A549 (cell line): ENCODE measurements at regions not wholly inside any gene's neighbourhood (a gene's known extent, or its start where the extent isn't known, plus 50 kb on each side); places are given as distances from the start of the nearest gene placed in this dataset.

Source experiments
- ATAC-seq, 2 experiments: fragments of 200-7000 bp in 1 of 2; fragments of >200 bp in 1 of 2; cut with Nextera tagmentation in 1 of 2; cut with Tn5 transposase in 1 of 2; 3 replicates each; pipeline versions ENCODE4 v1.8.0 to v1.9.1; 2018 to 2020; ENCODE audit warnings: mild to moderate bottlenecking in 1 of 2, moderate library complexity in 1 of 2
- CTCF ChIA-PET: fragments of 300-600 bp; sonication (Branson Sonifier 250); formaldehyde crosslinking; extraction: SDS; loops from one replicate; lab custom pipeline; 2021; ENCODE audit warnings: antibody characterized with exemption, inconsistent platforms; lab: Yijun Ruan, JAX
- POLR2A ChIA-PET: fragments of 350-600 bp; formaldehyde crosslinking; extraction: SDS; loops from one replicate; lab custom pipeline; 2021; ENCODE audit warnings: antibody characterized with exemption, inconsistent platforms; lab: Yijun Ruan, JAX
- DNase-seq, 2 experiments: peaks; one replicate each; pipeline versions ENCODE4 v3.0.0 to v3.0.0-alpha.2; 2011 to 2016; ENCODE audit warnings: low read depth in 1 of 2, low spot score in 1 of 2
- FAIRE-seq: peaks from 2 replicates; lab custom pipeline; 2011; peaks lifted over from hg19 to GRCh38; lab: Jason Lieb, UNC
- H3K27ac ChIP-seq, 2 experiments: fragments of >200 bp; sonication (Bioruptor Twin); formaldehyde crosslinking; 3 replicates each; pipeline ENCODE4 v1.5.1; 2016 to 2017
- H3K4me1 ChIP-seq: fragments of >200 bp; sonication (Bioruptor Twin); formaldehyde crosslinking; 3 replicates; pipeline ENCODE4 v1.6.1; 2016
- H3K4me2 ChIP-seq: fragments of >200 bp; sonication (Bioruptor Twin); formaldehyde crosslinking; 3 replicates; pipeline ENCODE4 v1.6.1; 2016
- H3K4me3 ChIP-seq: fragments of >200 bp; sonication (Bioruptor Twin); formaldehyde crosslinking; 3 replicates; pipeline ENCODE4 v1.5.1; 2016
- H3K9me3 ChIP-seq: fragments of >200 bp; sonication (Bioruptor Twin); formaldehyde crosslinking; 3 replicates; pipeline ENCODE4 v1.6.1; 2016
- BHLHE40 ChIP-seq: IDR thresholded peaks from 2 replicates; pipeline ENCODE4 v1.6.1; 2012; ENCODE audit warnings: low read depth, low read length, inconsistent platforms
- CEBPB ChIP-seq, 2 experiments: fragments of >200 bp in 1 of 2; sonication (Bioruptor Twin) in 1 of 2; formaldehyde crosslinking in 1 of 2; IDR thresholded peaks; 2 replicates each; pipeline ENCODE4 v1.6.1; 2012 to 2016
- CHD2 ChIP-seq: fragments of 150-350 bp; IDR thresholded peaks from 2 replicates; pipeline ENCODE4 v1.6.1; 2014; ENCODE audit warnings: low read length; ENCODE audit not compliant: partially characterized antibody
- EP300 ChIP-seq, 2 experiments: fragments of >200 bp; sonication (Bioruptor Twin); formaldehyde crosslinking; IDR thresholded peaks; 2 replicates in 1 of 2; 3 replicates in 1 of 2; pipeline ENCODE4 v1.6.1; 2016 to 2017
- FOSL2 ChIP-seq, 2 experiments: fragments of 450-650 bp in 1 of 2; fragments of >200 bp in 1 of 2; sonication (Bioruptor Twin) in 1 of 2; formaldehyde crosslinking; IDR thresholded peaks; 2 replicates each; pipeline versions ENCODE4 v1.5.0 to v1.6.1; 2016 to 2020; ENCODE audit warnings: mild to moderate bottlenecking in 1 of 2, moderate library complexity in 1 of 2
- FOXS1 ChIP-seq: fragments of 250-450 bp; sonication (Bioruptor Pico); IDR thresholded peaks from 2 replicates; pipeline ENCODE4 v1.5.0; 2020; ENCODE audit warnings: mild to moderate bottlenecking, moderate library complexity
- HDAC2 ChIP-seq: fragments of 200-600 bp; sonication (generic); IDR thresholded peaks from 2 replicates; pipeline ENCODE4 v1.6.1; 2016
- HEYL ChIP-seq: fragments of 250-450 bp; sonication (Bioruptor Pico); IDR thresholded peaks from 2 replicates; pipeline ENCODE4 v1.8.0; 2021; ENCODE audit warnings: mild to moderate bottlenecking, moderate library complexity
- NPAS2 ChIP-seq: fragments of 250-450 bp; sonication (Bioruptor Pico); IDR thresholded peaks from 2 replicates; pipeline ENCODE4 v1.8.0; 2022; ENCODE audit warnings: mild to moderate bottlenecking, moderate library complexity, borderline replicate concordance
- POLR2A ChIP-seq: IDR thresholded peaks from 2 replicates; pipeline ENCODE4 v1.6.1; 2012; ENCODE audit warnings: mild to moderate bottlenecking, low read length
- SMC3 ChIP-seq: fragments of >200 bp; sonication (Bioruptor Twin); formaldehyde crosslinking; IDR thresholded peaks from 3 replicates; pipeline ENCODE4 v1.6.1; 2018; ENCODE audit warnings: inconsistent platforms
- TFCP2L1 ChIP-seq: fragments of 250-450 bp; sonication (Bioruptor Pico); IDR thresholded peaks from 2 replicates; pipeline ENCODE4 v1.5.0; 2021; ENCODE audit warnings: mild to moderate bottlenecking
- WGBS: methylation state at CpG from one replicate; pipeline ENCODE4 v1.1.6; 2017; ENCODE audit errors: missing lambda C conversion rate; 5-methylcytosine and 5-hydroxymethylcytosine counted together
- TF ChIP-seq, protein P1 (sequence below): fragments of 450-650 bp; IDR thresholded peaks from 2 replicates; pipeline ENCODE4 v1.6.1; 2014; ENCODE audit warnings: antibody characterized with exemption
- TF ChIP-seq, protein P2 (sequence below): fragments of 250-450 bp; sonication (Bioruptor Pico); IDR thresholded peaks from 2 replicates; pipeline ENCODE4 v1.5.0; 2020; ENCODE audit warnings: low read depth, mild to moderate bottlenecking, moderate library complexity
- TF ChIP-seq, protein P3 (sequence below): fragments of >200 bp; sonication (Bioruptor Twin); formaldehyde crosslinking; IDR thresholded peaks from 3 replicates; pipeline ENCODE4 v1.6.1; 2016
- TF ChIP-seq, protein P4 (sequence below): fragments of 250-450 bp; sonication (Bioruptor Pico); IDR thresholded peaks from 2 replicates; pipeline ENCODE4 v1.5.0; 2021; ENCODE audit warnings: mild to moderate bottlenecking, moderate library complexity, borderline replicate concordance
- TF ChIP-seq, protein P5 (sequence below): fragments of >200 bp; sonication (Bioruptor Twin); formaldehyde crosslinking; IDR thresholded peaks from 2 replicates; pipeline ENCODE4 v1.6.1; 2016
- TF ChIP-seq, protein P6 (sequence below): fragments of 200-600 bp; sonication (generic); IDR thresholded peaks from 2 replicates; pipeline ENCODE4 v1.6.1; 2016; ENCODE audit warnings: antibody characterized with exemption, mild to moderate bottlenecking, moderate library complexity

DNA sequence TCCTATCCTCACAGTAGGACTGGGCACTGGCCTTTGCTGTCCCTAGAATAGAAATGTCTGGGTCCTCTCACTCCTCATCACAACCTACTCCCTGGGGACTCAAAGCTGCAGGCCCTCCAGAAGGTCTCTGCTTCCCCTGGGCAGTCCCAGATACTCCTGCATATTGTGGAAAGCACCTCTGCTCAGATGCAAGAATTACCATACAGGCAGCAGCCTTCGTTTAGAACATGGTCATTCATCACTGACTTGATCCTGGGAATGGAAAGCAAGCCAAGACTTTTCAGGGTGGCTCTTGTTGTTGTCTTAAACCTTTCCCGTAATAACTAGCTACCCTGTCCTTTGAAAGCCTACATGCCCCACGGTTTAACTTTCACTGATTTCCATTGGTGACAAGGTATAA lies 53.1 kb upstream of the NPAS2 start:
- Histone ChIP-seq H3K4me2 (peak overlapping the region; percentile 18), H3K4me3 (no peak overlapping the region), H3K27ac (peak overlapping the region in 1 of 2 experiments; percentile 11; a peak in 2 of 6 replicates), H3K9me3 (0 out of 3 replicates have a peak, but pooled peaks cover 6% of the 10 kb centered on the region), H3K4me1 (peaks cover 16% of the 10 kb centered on the region)
- WGBS, result 51% methylated on average over 3 of the region's 3 CpGs
- ChIA-PET POLR2A (no interaction called here), CTCF (interaction anchor here (2.2 kb wide), 1 partner anchor 18 kb away, joined by 8 read pairs; no protein-coding TSS in a partner anchor)
- TF ChIP-seq NPAS2, result no peak
- TF ChIP-seq, protein P1, sequence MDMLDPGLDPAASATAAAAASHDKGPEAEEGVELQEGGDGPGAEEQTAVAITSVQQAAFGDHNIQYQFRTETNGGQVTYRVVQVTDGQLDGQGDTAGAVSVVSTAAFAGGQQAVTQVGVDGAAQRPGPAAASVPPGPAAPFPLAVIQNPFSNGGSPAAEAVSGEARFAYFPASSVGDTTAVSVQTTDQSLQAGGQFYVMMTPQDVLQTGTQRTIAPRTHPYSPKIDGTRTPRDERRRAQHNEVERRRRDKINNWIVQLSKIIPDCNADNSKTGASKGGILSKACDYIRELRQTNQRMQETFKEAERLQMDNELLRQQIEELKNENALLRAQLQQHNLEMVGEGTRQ, result no peak
- ATAC-seq (no peak), FAIRE-seq (no peak), DNase-seq (no peak)

DNA sequence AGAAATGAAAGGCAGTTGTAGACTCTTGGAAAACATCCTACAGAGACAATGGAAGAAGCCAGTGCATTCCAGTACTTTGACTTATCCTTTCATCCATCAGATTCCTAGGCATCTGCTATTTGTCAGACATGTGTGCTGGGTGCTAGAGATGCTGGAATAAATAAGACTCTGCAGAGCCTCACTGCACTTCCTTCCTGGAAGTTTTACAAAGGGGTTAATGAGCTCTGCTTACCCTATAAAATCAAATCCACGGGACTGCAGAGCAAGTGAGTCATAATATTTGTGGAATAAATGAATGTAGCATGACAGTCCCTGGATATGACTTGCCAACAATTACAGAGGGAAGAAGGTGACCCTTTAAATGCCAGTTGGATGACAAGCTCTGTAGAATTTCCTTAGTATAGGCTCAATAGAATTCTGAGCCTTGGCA lies 52.7 kb upstream of the NPAS2 start:
- WGBS, result 0% methylated on average over 1 of the region's 1 CpG
- Histone ChIP-seq H3K4me2 (peak overlapping the region; percentile 18), H3K4me1 (peaks cover 16% of the 10 kb centered on the region), H3K27ac (peak overlapping the region in 1 of 2 experiments; percentile 11; a peak in 2 of 6 replicates), H3K4me3 (no peak overlapping the region), H3K9me3 (0 out of 3 replicates have a peak, but pooled peaks cover 6% of the 10 kb centered on the region)
- ATAC-seq (peak; percentile 28 to 43; a peak in 4 of 6 replicates), FAIRE-seq (no peak), DNase-seq (peak in 1 of 2 experiments; percentile 22)
- ChIA-PET CTCF (interaction anchor here (1.0 to 2.2 kb wide), 2 partner anchors 13 to 18 kb away, joined by 4 to 8 read pairs; no protein-coding TSS in a partner anchor), POLR2A (interaction anchor here (0.5 kb wide), 1 partner anchor 13 kb away, joined by 3 read pairs; no protein-coding TSS in a partner anchor)
- TF ChIP-seq, protein P2, sequence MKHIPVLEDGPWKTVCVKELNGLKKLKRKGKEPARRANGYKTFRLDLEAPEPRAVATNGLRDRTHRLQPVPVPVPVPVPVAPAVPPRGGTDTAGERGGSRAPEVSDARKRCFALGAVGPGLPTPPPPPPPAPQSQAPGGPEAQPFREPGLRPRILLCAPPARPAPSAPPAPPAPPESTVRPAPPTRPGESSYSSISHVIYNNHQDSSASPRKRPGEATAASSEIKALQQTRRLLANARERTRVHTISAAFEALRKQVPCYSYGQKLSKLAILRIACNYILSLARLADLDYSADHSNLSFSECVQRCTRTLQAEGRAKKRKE (CRISPR knock-in tag), result no peak
- TF ChIP-seq, protein P3, sequence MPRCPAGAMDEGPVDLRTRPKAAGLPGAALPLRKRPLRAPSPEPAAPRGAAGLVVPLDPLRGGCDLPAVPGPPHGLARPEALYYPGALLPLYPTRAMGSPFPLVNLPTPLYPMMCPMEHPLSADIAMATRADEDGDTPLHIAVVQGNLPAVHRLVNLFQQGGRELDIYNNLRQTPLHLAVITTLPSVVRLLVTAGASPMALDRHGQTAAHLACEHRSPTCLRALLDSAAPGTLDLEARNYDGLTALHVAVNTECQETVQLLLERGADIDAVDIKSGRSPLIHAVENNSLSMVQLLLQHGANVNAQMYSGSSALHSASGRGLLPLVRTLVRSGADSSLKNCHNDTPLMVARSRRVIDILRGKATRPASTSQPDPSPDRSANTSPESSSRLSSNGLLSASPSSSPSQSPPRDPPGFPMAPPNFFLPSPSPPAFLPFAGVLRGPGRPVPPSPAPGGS, result no peak
- TF ChIP-seq FOSL2 (IDR thresholded peaks at IDR 0.05), result 0 out of 2 replicates have a peak, but pooled peaks have one; percentile 20
- TF ChIP-seq FOSL2 (CRISPR knock-in tag; IDR thresholded peaks at IDR 0.05), result no peak; the same call in 1 of the 2 replicates
- no peak for TF ChIP-seq HEYL (CRISPR knock-in tag)
- TF ChIP-seq CEBPB (IDR thresholded peaks at IDR 0.05), result no peak

DNA sequence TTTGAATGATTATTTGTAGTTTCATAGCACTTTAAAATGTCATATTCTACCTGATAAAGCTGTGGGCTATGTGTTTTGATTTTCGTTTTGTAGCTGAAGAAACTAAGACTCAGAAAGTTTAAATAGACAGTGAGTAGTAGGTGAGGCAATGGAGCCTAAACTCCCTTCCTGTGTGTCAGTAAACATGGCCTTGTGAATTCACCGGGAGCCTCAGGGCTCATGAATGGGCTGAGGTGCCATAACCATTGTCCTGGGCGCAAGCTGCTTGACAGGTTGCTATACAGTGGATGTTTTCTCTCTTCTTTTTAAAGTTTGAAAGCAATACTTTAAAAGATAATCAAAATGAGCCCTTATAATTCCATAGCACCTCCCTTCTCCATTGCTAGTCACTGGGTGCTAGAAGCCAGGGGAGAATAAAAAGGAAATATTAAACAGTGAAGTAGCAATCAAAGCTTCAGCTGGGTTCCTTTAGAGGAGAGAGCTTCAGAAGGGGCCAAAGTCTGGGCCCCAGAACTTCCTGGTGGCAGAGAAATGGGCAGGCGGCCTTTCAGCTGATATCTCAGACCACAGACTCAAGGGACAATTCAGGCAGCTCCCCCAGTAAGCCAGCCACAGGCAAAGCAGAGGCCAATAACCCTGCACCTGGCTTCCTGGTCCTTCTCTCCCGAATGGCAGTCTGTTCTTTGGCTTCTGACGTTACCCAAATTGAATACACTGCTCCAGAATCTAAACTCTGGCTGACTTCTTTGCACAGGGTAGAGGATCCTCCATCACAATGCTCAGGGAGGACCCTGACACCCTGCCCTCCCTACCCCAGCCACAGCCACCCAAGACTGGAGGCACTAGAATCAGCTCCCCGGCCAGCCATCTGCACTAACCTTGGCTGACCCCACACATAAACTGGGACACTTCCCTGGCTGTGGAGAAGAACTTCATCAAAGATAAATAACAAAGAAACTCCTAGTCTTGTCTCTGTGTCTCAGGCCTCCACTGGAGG lies 51.8 kb upstream of the NPAS2 start:
- Histone ChIP-seq H3K27ac (peak overlapping the region in 1 of 2 experiments; percentile 48; a peak in 2 of 6 replicates), H3K4me1 (peaks cover 16% of the 10 kb centered on the region), H3K4me3 (no peak overlapping the region), H3K9me3 (0 out of 3 replicates have a peak, but pooled peaks cover 6% of the 10 kb centered on the region), H3K4me2 (peak overlapping the region; percentile 18; the same call in 2 of the 3 replicates)
- POLR2A ChIA-PET, result interaction anchor here (0.5 kb wide), 1 partner anchor 12 kb away, joined by 3 read pairs; no protein-coding TSS in a partner anchor
- CTCF ChIA-PET, result interaction anchor here (0.7 to 1.3 kb wide), 3 partner anchors 12 to 351 kb away, joined by 3 to 4 read pairs (median 3); no protein-coding TSS in a partner anchor
- 73% methylated on average over 7 of the region's 7 CpGs for WGBS
- DNase-seq (no peak), FAIRE-seq (no peak), ATAC-seq (0 out of 6 replicates have a peak, but pooled peaks of 1 of the 2 experiments have one; percentile 28)
- TF ChIP-seq HDAC2 (no peak), CHD2 (no peak), POLR2A (no peak), SMC3 (no peak), NPAS2 (no peak), FOXS1 (CRISPR knock-in tag) (no peak), BHLHE40 (no peak), EP300 (IDR thresholded peaks at IDR 0.05) (no peak), TFCP2L1 (no peak)
- TF ChIP-seq, protein P4, sequence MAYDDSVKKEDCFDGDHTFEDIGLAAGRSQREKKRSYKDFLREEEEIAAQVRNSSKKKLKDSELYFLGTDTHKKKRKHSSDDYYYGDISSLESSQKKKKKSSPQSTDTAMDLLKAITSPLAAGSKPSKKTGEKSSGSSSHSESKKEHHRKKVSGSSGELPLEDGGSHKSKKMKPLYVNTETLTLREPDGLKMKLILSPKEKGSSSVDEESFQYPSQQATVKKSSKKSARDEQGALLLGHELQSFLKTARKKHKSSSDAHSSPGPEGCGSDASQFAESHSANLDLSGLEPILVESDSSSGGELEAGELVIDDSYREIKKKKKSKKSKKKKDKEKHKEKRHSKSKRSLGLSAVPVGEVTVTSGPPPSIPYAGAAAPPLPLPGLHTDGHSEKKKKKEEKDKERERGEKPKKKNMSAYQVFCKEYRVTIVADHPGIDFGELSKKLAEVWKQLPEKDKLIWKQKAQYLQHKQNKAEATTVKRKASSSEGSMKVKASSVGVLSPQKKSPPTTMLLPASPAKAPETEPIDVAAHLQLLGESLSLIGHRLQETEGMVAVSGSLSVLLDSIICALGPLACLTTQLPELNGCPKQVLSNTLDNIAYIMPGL (CRISPR knock-in tag), result no peak
- TF ChIP-seq, protein P2 (CRISPR knock-in tag), result no peak
- TF ChIP-seq, protein P5, sequence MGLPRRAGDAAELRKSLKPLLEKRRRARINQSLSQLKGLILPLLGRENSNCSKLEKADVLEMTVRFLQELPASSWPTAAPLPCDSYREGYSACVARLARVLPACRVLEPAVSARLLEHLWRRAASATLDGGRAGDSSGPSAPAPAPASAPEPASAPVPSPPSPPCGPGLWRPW, result no peak
- TF ChIP-seq, protein P6, sequence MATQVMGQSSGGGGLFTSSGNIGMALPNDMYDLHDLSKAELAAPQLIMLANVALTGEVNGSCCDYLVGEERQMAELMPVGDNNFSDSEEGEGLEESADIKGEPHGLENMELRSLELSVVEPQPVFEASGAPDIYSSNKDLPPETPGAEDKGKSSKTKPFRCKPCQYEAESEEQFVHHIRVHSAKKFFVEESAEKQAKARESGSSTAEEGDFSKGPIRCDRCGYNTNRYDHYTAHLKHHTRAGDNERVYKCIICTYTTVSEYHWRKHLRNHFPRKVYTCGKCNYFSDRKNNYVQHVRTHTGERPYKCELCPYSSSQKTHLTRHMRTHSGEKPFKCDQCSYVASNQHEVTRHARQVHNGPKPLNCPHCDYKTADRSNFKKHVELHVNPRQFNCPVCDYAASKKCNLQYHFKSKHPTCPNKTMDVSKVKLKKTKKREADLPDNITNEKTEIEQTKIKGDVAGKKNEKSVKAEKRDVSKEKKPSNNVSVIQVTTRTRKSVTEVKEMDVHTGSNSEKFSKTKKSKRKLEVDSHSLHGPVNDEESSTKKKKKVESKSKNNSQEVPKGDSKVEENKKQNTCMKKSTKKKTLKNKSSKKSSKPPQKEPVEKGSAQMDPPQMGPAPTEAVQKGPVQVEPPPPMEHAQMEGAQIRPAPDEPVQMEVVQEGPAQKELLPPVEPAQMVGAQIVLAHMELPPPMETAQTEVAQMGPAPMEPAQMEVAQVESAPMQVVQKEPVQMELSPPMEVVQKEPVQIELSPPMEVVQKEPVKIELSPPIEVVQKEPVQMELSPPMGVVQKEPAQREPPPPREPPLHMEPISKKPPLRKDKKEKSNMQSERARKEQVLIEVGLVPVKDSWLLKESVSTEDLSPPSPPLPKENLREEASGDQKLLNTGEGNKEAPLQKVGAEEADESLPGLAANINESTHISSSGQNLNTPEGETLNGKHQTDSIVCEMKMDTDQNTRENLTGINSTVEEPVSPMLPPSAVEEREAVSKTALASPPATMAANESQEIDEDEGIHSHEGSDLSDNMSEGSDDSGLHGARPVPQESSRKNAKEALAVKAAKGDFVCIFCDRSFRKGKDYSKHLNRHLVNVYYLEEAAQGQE, result no peak
